Calu3 (cell line): ENCODE measurements at regions not wholly inside any gene's neighbourhood (a gene's known extent, or its start where the extent isn't known, plus 50 kb on each side); places are given as distances from the start of the nearest gene placed in this dataset.

ENCODE experiments used
- BruUV-seq: library from RNA; stranded (reverse); fragments of 400-500 nt; replicated peaks from 2 replicates; lab custom pipeline; 2021; lab: Mats Ljungman, UMichigan
- CTCF ChIA-PET: fragments of 300-600 bp; sonication (Branson Sonifier 250); formaldehyde crosslinking; loops from one replicate; lab custom pipeline; 2022; ENCODE audit warnings: antibody characterized with exemption; lab: Charles Lee
- DNase-seq: peaks from one replicate; pipeline ENCODE4 v3.0.0; 2022
- H3K27ac Mint-ChIP-seq: one replicate; pipeline ENCODE4 v1.8.0; 2022; ENCODE audit warnings: mixed read lengths; ENCODE audit not compliant: unreplicated experiment
- H3K27me3 Mint-ChIP-seq: one replicate; pipeline ENCODE4 v1.8.0; 2022; ENCODE audit warnings: mixed read lengths; ENCODE audit not compliant: unreplicated experiment
- H3K36me3 Mint-ChIP-seq: one replicate; pipeline ENCODE4 v1.8.0; 2022; ENCODE audit warnings: mild to moderate bottlenecking, moderate library complexity, mixed read lengths; ENCODE audit not compliant: insufficient read depth, unreplicated experiment
- H3K4me1 Mint-ChIP-seq: one replicate; pipeline ENCODE4 v1.8.0; 2022; ENCODE audit warnings: mild to moderate bottlenecking, low read depth, mixed read lengths; ENCODE audit not compliant: unreplicated experiment
- H3K4me3 Mint-ChIP-seq: one replicate; pipeline ENCODE4 v1.8.0; 2022; ENCODE audit warnings: mild to moderate bottlenecking, low read depth, moderate library complexity, mixed read lengths; ENCODE audit not compliant: unreplicated experiment
- H3K9me3 Mint-ChIP-seq: one replicate; pipeline ENCODE4 v1.8.0; 2022; ENCODE audit warnings: low read depth, mixed read lengths; ENCODE audit not compliant: unreplicated experiment
- CTCF ChIP-seq: fragments of 200-600 bp; IDR thresholded peaks from one replicate; pipeline ENCODE4 v1.8.0; 2022; ENCODE audit warnings: antibody characterized with exemption; ENCODE audit not compliant: unreplicated experiment
- intact Hi-C: fragments of 100-400 bp; cut with micrococcal nuclease; formaldehyde crosslinking; loops from one replicate; pipeline ENCODE4 v1.10.0; 2022; ENCODE audit not compliant: unreplicated experiment

GRCh38 chr2:55106148-55106547 lies 55.9 kb upstream of the RTN4 start:
- Mint-ChIP-seq H3K4me1 (peaks cover 24% of the 10 kb centered on the region), H3K9me3 (no peaks in the 10 kb centered on the region), H3K27ac (no peak overlapping the region), H3K4me3 (no peak overlapping the region), H3K36me3 (peaks cover 6% of the 10 kb centered on the region), H3K27me3 (no peaks in the 10 kb centered on the region)
- no peak for DNase-seq
- no peak for TF ChIP-seq CTCF
- BruUV-seq = no TSS peak
- intact Hi-C loops = no loop called here
- CTCF ChIA-PET = no interaction called here

- no peak overlapping the region for H3K4me3 Mint-ChIP-seq
- DNase-seq = no peak
- H3K27me3 Mint-ChIP-seq = no peaks in the 10 kb centered on the region
- no peak for TF ChIP-seq CTCF
- H3K36me3 Mint-ChIP-seq = peaks cover 6% of the 10 kb centered on the region
- CTCF ChIA-PET = no interaction called here
- H3K4me1 Mint-ChIP-seq = peaks cover 24% of the 10 kb centered on the region
- no peaks in the 10 kb centered on the region for H3K9me3 Mint-ChIP-seq
- H3K27ac Mint-ChIP-seq = no peak overlapping the region
- intact Hi-C loops = no loop called here
- BruUV-seq = no TSS peak
Measured at GRCh38 chr2:55105456-55105855, 55.2 kb upstream of the RTN4 start.

DNA sequence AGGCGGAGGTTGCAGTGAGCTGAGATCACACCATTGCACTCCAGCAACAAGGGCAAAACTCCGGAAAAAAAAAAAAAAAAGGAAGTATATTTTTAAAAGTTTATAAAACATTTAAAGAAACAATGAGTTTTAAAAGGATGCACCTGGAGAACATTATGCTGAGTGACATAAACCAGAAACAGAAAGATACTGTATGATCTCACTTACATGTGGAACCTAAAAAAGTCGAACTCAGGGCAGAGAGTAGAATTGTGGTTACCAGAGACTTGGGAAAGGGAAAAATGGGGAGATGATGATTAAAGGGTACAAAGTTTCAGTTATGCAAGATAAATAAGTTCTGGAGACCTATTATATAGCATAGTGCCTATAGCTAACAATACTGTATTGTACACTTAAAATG lies 52.8 kb upstream of the RTN4 start:
- no TSS peak for BruUV-seq
- TF ChIP-seq CTCF = no peak
- no peak overlapping the region for H3K27ac Mint-ChIP-seq

DNA sequence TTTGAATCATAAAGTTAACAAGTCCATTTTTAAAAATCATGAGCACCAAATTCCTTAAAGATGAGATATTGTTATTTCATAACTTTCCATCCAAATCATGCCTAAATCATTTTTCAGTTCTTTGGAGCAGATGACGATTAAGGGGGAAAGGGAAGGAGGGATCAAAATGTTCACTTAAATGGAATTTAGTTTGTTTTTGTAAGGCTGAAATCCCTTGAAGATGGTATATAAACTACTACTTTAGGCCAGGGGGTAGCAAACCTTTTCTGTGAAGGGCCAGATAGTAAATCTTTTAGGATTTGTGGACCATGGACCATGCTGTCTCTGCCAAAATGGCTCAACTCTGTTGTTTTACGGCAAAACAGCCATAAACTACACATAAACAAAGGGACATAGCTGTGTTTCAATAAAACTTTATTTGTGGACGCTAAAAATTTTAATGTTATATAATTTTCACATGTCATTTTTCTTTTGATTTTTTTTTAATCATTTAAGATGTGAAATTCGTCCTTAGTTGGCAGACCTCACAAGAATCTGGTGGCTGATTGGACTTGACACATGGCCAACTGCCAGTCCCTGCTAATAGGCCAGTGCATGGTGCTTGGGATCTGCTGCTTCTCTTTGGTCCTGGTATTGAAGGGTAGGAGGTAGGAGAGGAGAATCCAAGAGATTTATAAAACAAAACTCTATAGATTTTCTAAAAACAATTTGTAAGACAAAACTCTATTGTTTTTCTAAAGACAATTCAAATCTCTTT lies 52.0 kb upstream of the RTN4 start:
- peaks cover 2% of the 10 kb centered on the region for H3K4me1 Mint-ChIP-seq
- H3K9me3 Mint-ChIP-seq = no peaks in the 10 kb centered on the region
- TF ChIP-seq CTCF = no peak
- H3K36me3 Mint-ChIP-seq = peaks cover 8% of the 10 kb centered on the region
- intact Hi-C loops = no loop called here
- H3K4me3 Mint-ChIP-seq = no peak overlapping the region
- CTCF ChIA-PET = no interaction called here
- H3K27me3 Mint-ChIP-seq = no peaks in the 10 kb centered on the region
- BruUV-seq = no TSS peak
- H3K27ac Mint-ChIP-seq = no peak overlapping the region
- DNase-seq = no peak

More for the DNA sequence above, 52.8 kb upstream of the RTN4 start:
- CTCF ChIA-PET = no interaction called here
- H3K4me1 Mint-ChIP-seq = peaks cover 10% of the 10 kb centered on the region
- H3K9me3 Mint-ChIP-seq = no peaks in the 10 kb centered on the region
- peaks cover 8% of the 10 kb centered on the region for H3K36me3 Mint-ChIP-seq
- intact Hi-C loops = no loop called here
- no peaks in the 10 kb centered on the region for H3K27me3 Mint-ChIP-seq
- DNase-seq = no peak
- no peak overlapping the region for H3K4me3 Mint-ChIP-seq
